PC-3 (cell line): ENCODE measurements at regions not wholly inside any gene's neighbourhood (a gene's known extent, or its start where the extent isn't known, plus 50 kb on each side); places are given as distances from the start of the nearest gene placed in this dataset.

ENCODE experiments used
- CTCF ChIP-seq: fragments of 300-600 bp; sonication (generic); conservative IDR thresholded peaks from 2 replicates; pipeline ENCODE4 v1.5.1; 2017; ENCODE audit warnings: antibody characterized with exemption, low read depth, mild to moderate bottlenecking, low read length
- EZH2 ChIP-seq: fragments of 300-600 bp; sonication (generic); IDR thresholded peaks from one replicate; pipeline ENCODE4 v1.6.1; 2017; ENCODE audit warnings: antibody characterized with exemption, mild to moderate bottlenecking, low read length; ENCODE audit not compliant: unreplicated experiment

GRCh38 chr3:103342205-103342731 lies 907.5 kb downstream of the ZPLD1 start:
- TF ChIP-seq EZH2 (no peak), CTCF (no peak)
